ENCODE measurements at regions not wholly inside any gene's neighbourhood (a gene's known extent, or its start where the extent isn't known, plus 50 kb on each side); places are given as distances from the start of the nearest gene placed in this dataset.

DNA sequence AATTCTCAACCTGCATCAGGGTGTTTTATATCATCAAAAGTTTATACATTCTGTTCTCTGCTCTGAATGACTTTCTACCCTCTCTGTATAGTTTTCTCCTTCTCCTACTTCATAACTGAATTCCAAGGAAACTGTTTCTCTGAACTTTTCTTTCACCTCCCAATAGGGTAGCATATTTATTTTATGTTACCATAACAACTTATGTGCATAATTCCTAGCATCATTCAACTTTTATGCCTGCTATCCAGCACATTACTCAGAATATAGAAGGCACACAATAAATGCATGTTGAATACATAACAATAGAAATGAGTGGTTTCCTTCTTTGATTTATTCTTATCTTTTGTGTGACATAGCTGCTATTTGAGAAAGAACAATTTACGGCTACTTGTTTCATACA is 2385.0 kb downstream of the PCDH9 start:
- no peak for DNase-seq

DNA sequence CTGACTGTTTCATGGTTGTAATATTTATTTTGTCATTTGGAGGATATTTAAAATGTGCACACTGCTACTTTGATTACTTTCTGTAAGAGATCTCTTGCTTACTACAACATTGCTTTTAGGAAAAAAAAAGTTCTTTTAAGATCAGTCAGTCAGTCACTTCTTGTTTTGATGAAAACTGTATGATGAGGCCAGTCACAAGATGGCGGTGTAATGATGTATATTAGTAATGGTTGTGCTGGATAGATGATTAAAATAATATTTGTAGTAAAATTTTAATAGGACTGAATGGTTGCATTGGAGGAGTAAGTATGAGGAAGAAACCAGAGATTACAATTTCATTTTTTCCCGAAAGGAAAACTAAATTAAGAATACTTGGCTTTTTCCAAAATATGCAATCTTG is 2411.1 kb downstream of the PCDH9 start:
- no peak for DNase-seq

- no peak for DNase-seq
Observed at GRCh38 chr13:64817691-64818090, 2412.4 kb downstream of the PCDH9 start.

- no peak for DNase-seq
Observed at GRCh38 chr13:64810750-64811149, 2419.4 kb downstream of the PCDH9 start.

DNA sequence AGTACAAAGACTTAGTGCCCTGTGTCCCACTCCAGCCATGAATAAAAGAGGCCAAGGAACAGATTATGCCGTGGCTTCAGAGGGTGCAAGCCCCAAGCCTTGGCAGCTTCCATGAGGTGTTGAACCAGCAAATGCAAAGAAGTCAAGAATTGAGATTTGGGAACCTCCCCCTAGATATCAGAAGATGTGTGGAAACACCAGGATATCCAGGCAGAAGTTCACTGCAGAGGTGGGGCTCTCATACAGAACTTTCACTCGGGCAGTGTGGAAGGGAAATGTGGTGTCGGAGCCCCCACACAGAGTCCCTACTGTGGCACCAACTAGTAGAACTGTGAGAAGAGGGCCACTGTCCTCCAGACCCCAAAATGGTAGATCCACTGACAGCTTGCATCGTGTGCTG is 2421.4 kb downstream of the PCDH9 start:
- no peak for DNase-seq

DNA sequence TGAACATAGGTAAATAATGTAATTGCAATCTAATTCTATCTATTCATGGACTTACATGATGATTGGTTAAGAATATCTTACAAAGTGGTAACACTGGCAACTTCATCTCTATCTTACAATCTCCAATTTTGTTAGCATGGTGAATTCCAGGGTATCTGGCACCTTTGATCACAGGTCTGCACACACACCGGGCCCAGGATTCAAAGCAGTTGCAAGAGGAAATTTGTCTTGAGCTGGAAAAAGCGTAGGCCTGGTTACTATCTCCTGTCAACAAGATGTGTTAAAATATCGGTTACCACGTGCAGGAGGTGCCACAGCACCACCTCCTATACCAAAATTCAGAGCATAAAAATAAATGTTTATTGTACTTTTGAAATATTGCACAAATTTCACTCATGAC is 2428.4 kb downstream of the PCDH9 start:
- DNase-seq: no peak

- DNase-seq: no peak
Observed at GRCh38 chr13:64798422-64798821, 2431.7 kb downstream of the PCDH9 start.

- no peak for DNase-seq
Observed at GRCh38 chr13:64793592-64793991, 2436.5 kb downstream of the PCDH9 start.

DNA sequence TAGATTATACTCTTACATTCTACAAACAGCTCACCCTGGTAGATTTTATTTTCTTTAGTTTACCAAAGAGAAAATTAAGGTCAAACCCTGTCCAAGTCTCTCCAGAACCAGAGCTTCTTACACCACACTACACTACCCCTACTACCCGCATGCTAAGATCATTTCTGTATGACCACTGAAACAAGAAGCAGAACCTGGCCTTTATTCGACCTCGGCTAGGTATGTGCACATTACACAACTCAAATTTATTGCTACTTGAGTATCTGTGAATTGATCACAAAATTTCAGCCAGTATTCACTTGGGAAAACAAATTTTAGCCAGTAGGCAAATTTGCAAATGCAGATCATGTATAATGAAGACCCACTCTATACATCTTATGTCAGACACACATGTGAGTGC is 2437.0 kb downstream of the PCDH9 start:
- no peak for DNase-seq

- no peak for DNase-seq
Observed at GRCh38 chr13:64791373-64791772, 2438.8 kb downstream of the PCDH9 start.

DNA sequence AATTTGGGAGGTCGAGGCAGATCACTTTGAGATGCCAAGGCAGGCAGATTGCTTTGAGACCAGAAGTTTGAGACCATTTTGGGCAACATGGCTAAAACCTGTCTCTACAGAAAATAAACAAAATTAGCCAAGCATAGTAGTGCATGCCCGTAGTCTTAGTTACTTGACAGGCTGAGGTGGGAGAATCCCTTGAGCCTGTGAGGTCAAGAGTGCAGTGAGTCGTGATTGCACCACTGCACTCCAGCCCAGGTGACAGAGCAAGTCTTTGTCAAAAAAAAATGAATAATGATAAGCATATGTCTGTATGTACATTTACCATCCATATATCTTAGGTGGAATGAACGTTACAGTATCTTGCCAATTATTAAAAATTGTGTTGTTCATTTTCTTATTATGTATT is 2447.7 kb downstream of the PCDH9 start:
- DNase-seq: no peak

DNA sequence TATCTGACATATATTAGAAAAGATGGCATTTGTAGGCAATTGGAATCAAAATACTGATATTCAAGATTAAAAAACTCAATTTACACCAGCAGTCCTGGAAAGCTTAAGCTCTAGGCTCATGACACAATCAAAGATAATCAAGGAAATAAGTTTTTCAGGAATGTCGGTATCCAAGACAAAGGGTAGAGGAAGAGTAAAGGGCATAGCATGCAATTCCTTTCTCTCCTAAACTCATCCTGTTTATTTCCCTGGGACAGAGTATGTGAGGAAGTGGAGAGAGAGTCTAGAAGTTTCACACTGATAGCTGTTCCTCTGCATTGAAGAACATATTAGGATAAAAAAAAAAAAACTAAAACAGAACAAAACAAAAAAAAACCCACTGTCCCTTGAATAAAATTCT is 2452.1 kb downstream of the PCDH9 start:
- no peak for DNase-seq

- no peak for DNase-seq
Observed at GRCh38 chr13:64774915-64775314, 2455.2 kb downstream of the PCDH9 start.

DNA sequence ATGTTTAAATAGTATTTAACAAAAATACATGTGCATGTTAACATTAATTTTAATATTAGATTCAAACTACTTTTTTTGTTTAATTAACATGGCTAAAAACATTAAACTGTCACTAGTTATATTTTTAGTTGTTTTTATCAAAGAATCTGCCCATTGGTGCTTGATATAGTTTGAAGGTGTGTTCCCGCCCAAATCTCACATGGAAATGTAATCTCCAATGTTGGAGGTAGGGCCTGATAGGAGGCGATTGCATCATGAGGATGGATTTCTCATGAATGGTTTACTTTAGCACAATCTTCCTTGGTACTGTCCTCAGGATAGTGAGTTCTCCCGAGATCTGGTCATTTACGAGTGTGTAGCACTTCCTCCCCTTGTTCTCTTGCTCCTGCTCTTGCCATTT is 2459.4 kb downstream of the PCDH9 start:
- no peak for DNase-seq

GRCh38 chr13:64767054-64767453 is 2463.1 kb downstream of the PCDH9 start:
- DNase-seq: no peak

- DNase-seq: no peak
Observed at GRCh38 chr13:64765636-64766035, 2464.5 kb downstream of the PCDH9 start.

DNA sequence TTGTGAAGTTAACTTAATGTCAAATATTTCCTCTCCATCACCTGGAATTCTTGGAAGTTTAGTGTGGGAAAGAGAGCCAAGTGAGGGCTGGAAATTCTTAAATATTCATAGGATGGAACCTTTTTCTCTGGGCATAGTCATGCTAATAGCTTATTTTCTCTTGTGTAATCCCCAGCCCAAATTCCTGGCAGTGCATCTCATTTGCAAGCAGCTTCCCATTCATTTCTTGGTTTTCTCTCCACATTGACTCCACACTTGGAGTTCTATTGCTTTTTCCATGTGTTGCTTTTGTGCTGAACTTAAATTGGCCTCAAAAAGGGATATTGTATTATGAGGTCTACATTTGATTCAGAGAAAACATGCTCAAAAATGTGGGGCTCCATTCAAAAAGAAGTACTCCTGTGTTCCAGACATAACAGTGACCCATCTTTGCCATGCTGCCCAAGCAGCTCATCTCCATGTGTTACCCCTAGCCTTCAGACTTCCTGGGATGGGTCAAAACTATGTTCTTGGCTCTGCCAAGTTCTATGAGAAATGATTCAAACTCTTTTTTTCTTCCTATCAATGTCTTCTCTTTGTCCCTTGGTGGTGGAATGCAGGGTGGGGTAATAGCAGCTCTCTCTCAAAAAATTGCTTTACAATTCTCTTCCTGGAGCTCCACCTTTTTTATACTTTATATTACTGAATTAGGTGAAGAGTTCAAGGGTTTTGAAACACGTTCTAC is 2471.5 kb downstream of the PCDH9 start:
- no peak for DNase-seq

- DNase-seq: no peak
Observed at GRCh38 chr13:64756621-64757020, 2473.5 kb downstream of the PCDH9 start.

DNA sequence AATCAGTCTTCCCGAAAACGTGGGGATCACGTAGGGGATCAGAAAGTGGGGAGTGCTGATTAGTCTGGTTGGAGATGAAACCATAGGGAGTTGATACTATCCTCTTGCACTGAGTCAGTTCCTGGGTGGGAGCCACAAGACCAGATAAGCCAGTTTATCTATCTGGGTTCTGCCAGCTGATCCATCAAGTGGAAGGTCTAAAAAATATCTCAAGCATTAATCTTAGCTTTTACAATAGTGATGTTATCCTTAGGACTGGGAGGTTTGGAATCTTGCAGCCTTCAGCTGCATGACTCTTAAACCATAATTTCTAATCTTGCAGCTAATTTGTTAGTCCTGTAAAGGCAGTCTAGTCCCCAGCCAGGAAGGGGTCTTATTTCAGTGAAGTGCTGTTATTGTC is 2474.2 kb downstream of the PCDH9 start:
- DNase-seq: no peak

DNA sequence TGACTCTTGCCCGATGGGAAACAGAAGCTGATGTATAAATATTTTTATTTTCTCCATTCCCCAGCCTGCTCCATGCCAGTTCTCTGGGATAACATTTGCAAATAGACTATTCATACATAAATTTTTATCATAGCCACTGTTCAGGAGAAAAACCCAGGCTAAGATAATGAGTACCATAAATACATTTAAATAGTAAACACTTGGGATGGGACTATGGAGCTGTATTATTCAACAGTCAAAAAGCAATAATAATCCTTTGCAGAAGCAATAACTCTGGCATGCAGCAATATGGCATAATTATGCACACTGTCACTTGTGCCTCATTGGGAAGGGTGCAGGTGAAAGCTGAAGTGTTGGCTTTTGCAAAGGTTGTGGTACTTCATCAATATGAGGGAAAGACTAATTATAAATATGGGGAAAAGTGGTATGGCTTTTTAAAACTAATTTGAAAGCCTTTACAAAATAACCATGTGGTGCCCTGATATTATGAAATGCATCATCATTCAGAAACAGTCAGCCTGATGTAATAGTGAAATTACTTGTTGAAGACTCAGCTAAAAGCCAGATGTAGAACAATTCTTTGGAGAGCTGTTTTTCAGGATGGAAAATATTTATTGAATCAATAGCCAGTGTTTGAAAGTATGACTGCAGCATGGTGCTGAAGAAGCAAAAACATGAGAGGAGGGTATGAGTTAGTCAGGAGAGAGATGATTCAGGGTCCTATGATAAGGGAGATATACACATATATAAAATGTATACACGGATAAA is 2476.7 kb downstream of the PCDH9 start:
- DNase-seq: no peak

DNA sequence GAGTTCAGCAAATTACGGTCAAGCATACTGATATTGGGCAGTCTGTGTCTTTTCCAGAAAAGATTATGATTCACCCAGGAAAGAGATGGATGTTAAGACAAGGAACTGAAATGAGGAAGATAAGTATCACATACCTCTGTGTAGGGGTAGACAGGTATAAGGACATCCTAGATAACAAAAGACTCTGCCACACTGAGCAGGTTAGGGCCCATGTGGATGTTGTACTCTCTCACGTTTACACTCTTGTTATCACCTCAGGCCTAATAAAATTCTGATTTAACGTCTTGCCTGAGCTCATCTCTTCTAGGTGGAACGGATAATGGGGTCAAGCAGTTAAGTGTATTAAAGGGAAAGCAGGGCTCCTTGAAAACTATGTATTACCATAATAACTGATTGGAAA is 2480.8 kb downstream of the PCDH9 start:
- DNase-seq: no peak

GRCh38 chr13:64746845-64747244 is 2483.3 kb downstream of the PCDH9 start:
- DNase-seq: no peak

DNA sequence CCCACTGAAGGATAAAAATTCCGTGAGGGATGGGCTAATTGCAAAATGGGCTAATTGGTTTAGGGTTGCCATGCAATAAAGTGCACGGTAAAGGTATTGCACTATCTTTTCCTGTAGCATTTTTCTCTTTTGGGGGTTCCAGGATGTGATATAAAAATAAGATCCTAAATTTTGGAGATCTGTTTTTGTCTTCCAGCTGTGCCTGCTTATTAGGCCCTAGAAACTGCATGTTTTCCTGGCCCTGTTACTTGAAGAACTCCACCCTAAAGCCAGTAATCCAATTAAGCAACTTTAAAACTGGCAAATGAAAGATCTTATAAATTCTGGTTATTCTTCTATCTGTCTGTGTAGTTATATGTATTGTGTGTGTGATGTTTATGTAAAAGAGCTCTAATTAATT is 2489.6 kb downstream of the PCDH9 start:
- no peak for DNase-seq

GRCh38 chr13:64725492-64725891 is 2504.6 kb downstream of the PCDH9 start:
- DNase-seq: no peak

DNA sequence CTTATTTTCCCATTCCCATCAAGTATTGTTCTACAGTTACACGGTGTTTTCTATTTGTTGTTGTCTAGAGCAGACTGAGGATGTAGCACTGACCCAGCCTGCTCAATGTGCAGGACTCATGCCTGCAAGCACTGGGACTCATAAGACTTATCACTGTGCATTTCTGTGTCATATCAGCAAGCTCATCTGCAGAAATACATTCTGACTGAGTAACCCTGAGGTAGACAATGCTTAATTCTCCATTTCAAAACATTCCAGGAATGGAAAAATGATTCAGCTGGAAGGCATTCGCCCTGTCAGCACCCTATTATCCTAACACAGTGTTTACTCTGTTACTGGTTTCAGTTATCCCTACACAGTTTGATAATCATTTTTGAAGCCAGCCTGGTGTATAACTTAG is 2506.4 kb downstream of the PCDH9 start:
- no peak for DNase-seq
